Gastroesophageal sphincter (tissue), 3 donors: ENCODE measurements at regions not wholly inside any gene's neighbourhood (a gene's known extent, or its start where the extent isn't known, plus 50 kb on each side); places are given as distances from the start of the nearest gene placed in this dataset.

Experiments used
- POLR2A ChIP-seq, 2 donors: fragments of 450-650 bp; IDR thresholded peaks; one replicate each; pipeline ENCODE4 v1.6.1; 2017; ENCODE audit warnings: antibody characterized with exemption in 2 of 2, mild to moderate bottlenecking in 2 of 2, moderate library complexity in 1 of 2
- POLR2AphosphoS5 ChIP-seq: sonication (generic); formaldehyde crosslinking; IDR thresholded peaks from one replicate; pipeline ENCODE4 v1.6.1; 2017; ENCODE audit warnings: antibody characterized with exemption
- TF ChIP-seq, protein P1 (sequence below), 4 experiments: fragments of 200-600 bp in 2 of 4; fragments of 450-650 bp in 2 of 4; sonication (generic) in 1 of 4; IDR thresholded peaks; one replicate each; pipeline ENCODE4 v1.5.1; 2017 to 2019; ENCODE audit warnings: antibody characterized with exemption in 4 of 4, mild to moderate bottlenecking in 2 of 4, moderate library complexity in 2 of 4

DNA sequence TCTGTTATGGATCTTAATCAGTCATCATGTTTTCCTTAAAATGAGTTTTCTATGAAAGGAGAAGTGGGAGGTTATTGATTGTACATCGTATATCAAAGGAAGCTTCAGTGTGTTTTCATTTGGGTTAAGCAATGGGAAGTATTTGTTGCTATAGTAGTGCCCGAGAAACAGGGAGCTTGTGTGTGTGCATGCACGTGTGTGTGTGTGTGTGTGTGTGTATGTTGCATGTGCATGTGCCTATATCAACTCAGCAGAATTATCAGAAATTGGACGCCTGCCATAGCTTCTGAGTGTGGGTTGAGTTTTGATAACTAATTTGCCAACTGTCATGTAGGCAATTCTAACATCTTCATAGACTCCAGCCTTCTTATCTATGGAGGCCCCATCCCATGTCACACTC lies 246.1 kb upstream of the CRY1 start:
- TF ChIP-seq, protein P1, sequence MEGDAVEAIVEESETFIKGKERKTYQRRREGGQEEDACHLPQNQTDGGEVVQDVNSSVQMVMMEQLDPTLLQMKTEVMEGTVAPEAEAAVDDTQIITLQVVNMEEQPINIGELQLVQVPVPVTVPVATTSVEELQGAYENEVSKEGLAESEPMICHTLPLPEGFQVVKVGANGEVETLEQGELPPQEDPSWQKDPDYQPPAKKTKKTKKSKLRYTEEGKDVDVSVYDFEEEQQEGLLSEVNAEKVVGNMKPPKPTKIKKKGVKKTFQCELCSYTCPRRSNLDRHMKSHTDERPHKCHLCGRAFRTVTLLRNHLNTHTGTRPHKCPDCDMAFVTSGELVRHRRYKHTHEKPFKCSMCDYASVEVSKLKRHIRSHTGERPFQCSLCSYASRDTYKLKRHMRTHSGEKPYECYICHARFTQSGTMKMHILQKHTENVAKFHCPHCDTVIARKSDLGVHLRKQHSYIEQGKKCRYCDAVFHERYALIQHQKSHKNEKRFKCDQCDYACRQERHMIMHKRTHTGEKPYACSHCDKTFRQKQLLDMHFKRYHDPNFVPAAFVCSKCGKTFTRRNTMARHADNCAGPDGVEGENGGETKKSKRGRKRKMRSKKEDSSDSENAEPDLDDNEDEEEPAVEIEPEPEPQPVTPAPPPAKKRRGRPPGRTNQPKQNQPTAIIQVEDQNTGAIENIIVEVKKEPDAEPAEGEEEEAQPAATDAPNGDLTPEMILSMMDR (IDR thresholded peaks at IDR 0.05) = no peak
- TF ChIP-seq POLR2A (IDR thresholded peaks at IDR 0.05) (no peak), POLR2AphosphoS5 (no peak)
